Psoas muscle (tissue), 7 donors: ENCODE measurements at regions not wholly inside any gene's neighbourhood (a gene's known extent, or its start where the extent isn't known, plus 50 kb on each side); places are given as distances from the start of the nearest gene placed in this dataset.

Experiments
- ATAC-seq, 4 donors: fragments of 200-7000 bp; cut with Tn5 transposase; one replicate each; pipeline ENCODE4 v1.9.1; 2020; ENCODE audit warnings: moderate library complexity in 3 of 4, mild to moderate bottlenecking in 2 of 4
- DNase-seq, 2 donors: peaks; one replicate each; pipeline ENCODE4 v3.0.0-alpha.2; 2020
- H3K27ac ChIP-seq: fragments of 200-600 bp; one replicate; pipeline ENCODE4 v1.8.0; 2022
- H3K27me3 ChIP-seq, 3 donors: fragments of 200-600 bp in 1 of 3; one replicate each; pipeline versions ENCODE4 v1.6.1 to v1.8.0; 2013 to 2022; ENCODE audit warnings: low read length in 2 of 3, mild to moderate bottlenecking in 2 of 3, moderate library complexity in 1 of 3; ENCODE audit not compliant: insufficient read depth in 3 of 3
- H3K36me3 ChIP-seq, 2 donors: fragments of 200-600 bp in 1 of 2; one replicate each; pipeline versions ENCODE4 v1.6.1 to v1.8.0; 2013 to 2022; ENCODE audit warnings: low read depth in 1 of 2, mild to moderate bottlenecking in 1 of 2, moderate library complexity in 1 of 2; ENCODE audit not compliant: insufficient read depth in 1 of 2
- H3K4me1 ChIP-seq: fragments of 200-600 bp; one replicate; pipeline ENCODE4 v1.8.0; 2022
- H3K4me3 ChIP-seq: fragments of 200-600 bp; one replicate; pipeline ENCODE4 v1.8.0; 2022; ENCODE audit warnings: mild to moderate bottlenecking
- H3K9me3 ChIP-seq: fragments of 200-600 bp; one replicate; pipeline ENCODE4 v1.8.0; 2022
- CTCF ChIP-seq: fragments of 200-600 bp; IDR thresholded peaks from one replicate; pipeline ENCODE4 v1.8.0; 2022; ENCODE audit warnings: antibody characterized with exemption
- WGBS, 3 donors: extraction: QIAGEN DNeasy Blood & Tissue Kit; methylation state at CpG; one replicate each; pipeline versions ENCODE4 v1.1.6 to v1.1.7; 2013; 5-methylcytosine and 5-hydroxymethylcytosine counted together
- intact Hi-C, 2 donors: fragments of 100-400 bp; cut with DNase I; formaldehyde crosslinking; loops; one replicate each; pipeline versions ENCODE4 v1.11.0 to v1.14.2; 2022
- donor health status: healthy with polysubstance abuse.
- donor health status: DM: no; HTN: no; CAD: no; lungs with moderate emphysema.
- donor health status: Bipolar disorder and iron deficiency.
- donor health status: healthy.
- donor health status: DM: yes; HTN: yes; CAD: no.
- donor health status: DM: no; HTN: no; CAD: no.
- donor health status: DM: yes; HTN: yes; CAD: no.

GRCh38 chr18:57957210-57957609 lies 86.8 kb upstream of the NEDD4L start:
- DNase-seq: no peak
- H3K9me3 ChIP-seq: no peaks in the 10 kb centered on the region

GRCh38 chr18:57956491-57956890 lies 87.5 kb upstream of the NEDD4L start:
- H3K9me3 ChIP-seq: no peaks in the 10 kb centered on the region
- no peaks in the 10 kb centered on the region for H3K36me3 ChIP-seq
- H3K27ac ChIP-seq: no peak overlapping the region
- no peak for TF ChIP-seq CTCF
- WGBS, 3 donors: 75 to 82% (median 81%) methylated on average over 3 of the region's 3 CpGs
- no peak for ATAC-seq
- no peak overlapping the region for H3K4me3 ChIP-seq
- intact Hi-C loops: no loop called here
- peaks cover 0 to 8% (median 0%) of the 10 kb centered on the region in 3 donors for H3K27me3 ChIP-seq
- H3K4me1 ChIP-seq: no peaks in the 10 kb centered on the region
- DNase-seq: no peak

More at GRCh38 chr18:57957210-57957609, 86.8 kb upstream of the NEDD4L start:
- H3K27me3 ChIP-seq: peaks cover 0 to 8% (median 0%) of the 10 kb centered on the region in 3 donors
- H3K27ac ChIP-seq: no peak overlapping the region
- intact Hi-C loops: no loop called here
- no peaks in the 10 kb centered on the region for H3K36me3 ChIP-seq
- 83 to 93% (median 91%) methylated on average over 3 of the region's 3 CpGs for WGBS, 3 donors
- no peak for TF ChIP-seq CTCF
- no peak overlapping the region for H3K4me3 ChIP-seq
- ATAC-seq: no peak
- no peaks in the 10 kb centered on the region for H3K4me1 ChIP-seq

GRCh38 chr18:57954935-57955334 lies 89.1 kb upstream of the NEDD4L start:
- intact Hi-C loops: no loop called here
- TF ChIP-seq CTCF: no peak
- no peak overlapping the region for H3K4me3 ChIP-seq
- no peaks in the 10 kb centered on the region for H3K36me3 ChIP-seq
- H3K9me3 ChIP-seq: no peaks in the 10 kb centered on the region
- ATAC-seq (no peak), DNase-seq (no peak)
- H3K4me1 ChIP-seq: no peaks in the 10 kb centered on the region
- 77 to 83% (median 80%) methylated on average over 4 of the region's 4 CpGs for WGBS, 3 donors
- H3K27me3 ChIP-seq: peaks cover 0 to 8% (median 0%) of the 10 kb centered on the region in 3 donors
- H3K27ac ChIP-seq: no peak overlapping the region

- WGBS, 3 donors: 69 to 83% (median 77%) methylated on average over 5 of the region's 5 CpGs
Observed at GRCh38 chr18:57953883-57954282, 90.1 kb upstream of the NEDD4L start.

More at GRCh38 chr18:57953883-57954282, 90.1 kb upstream of the NEDD4L start:
- ATAC-seq (no peak), DNase-seq (no peak)
- no peak overlapping the region for H3K4me3 ChIP-seq
- no peaks in the 10 kb centered on the region for H3K9me3 ChIP-seq
- H3K27ac ChIP-seq: no peak overlapping the region
- no peaks in the 10 kb centered on the region for H3K4me1 ChIP-seq
- no peaks in the 10 kb centered on the region for H3K36me3 ChIP-seq
- intact Hi-C loops: no loop called here
- no peak for TF ChIP-seq CTCF
- H3K27me3 ChIP-seq: peaks cover 0 to 8% (median 0%) of the 10 kb centered on the region in 3 donors
